Stimulated activated CD4-positive, alpha-beta T cell treated with anti-CD3 and anti-CD28 coated beads, Interleukin-4, amount 100 ng/mL, for 4 hours (primary cell): ENCODE measurements at regions not wholly inside any gene's neighbourhood (a gene's known extent, or its start where the extent isn't known, plus 50 kb on each side); places are given as distances from the start of the nearest gene placed in this dataset.
"Not testable (repeated sequence)": the region's sequence is repeated elsewhere in the genome, so short reads cannot be mapped to it uniquely, and the experiment has no call there.

Experiments
- DNase-seq, 2 experiments: peaks; one replicate each; pipeline ENCODE4 v3.0.0-alpha.2; 2020

- no peak for DNase-seq
These were observed 67.7 kb downstream of the SMIM20 start for GRCh38 chr4:25981749-25982148.

DNA sequence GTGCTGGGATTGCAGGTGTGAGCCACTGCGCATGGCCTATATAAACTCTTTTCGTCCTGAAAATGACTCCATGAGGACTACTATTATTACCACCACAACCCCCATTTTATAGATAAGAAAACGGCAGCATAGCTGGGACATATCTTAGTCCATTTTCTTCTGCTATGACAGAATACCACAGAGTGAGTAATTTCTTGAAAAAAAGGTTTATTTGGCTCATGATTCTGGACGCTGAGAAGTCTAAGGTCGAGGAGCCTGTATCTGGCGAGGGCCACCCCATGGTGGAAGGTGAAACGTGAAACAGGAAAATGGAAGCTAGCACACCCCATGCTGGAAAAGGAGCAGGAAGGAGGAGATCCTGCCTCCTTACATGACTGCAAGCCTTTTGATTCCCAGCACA is 68.9 kb downstream of the SMIM20 start:
- DNase-seq = no peak

GRCh38 chr4:25984266-25984665 is 70.2 kb downstream of the SMIM20 start:
- DNase-seq = no peak

DNA sequence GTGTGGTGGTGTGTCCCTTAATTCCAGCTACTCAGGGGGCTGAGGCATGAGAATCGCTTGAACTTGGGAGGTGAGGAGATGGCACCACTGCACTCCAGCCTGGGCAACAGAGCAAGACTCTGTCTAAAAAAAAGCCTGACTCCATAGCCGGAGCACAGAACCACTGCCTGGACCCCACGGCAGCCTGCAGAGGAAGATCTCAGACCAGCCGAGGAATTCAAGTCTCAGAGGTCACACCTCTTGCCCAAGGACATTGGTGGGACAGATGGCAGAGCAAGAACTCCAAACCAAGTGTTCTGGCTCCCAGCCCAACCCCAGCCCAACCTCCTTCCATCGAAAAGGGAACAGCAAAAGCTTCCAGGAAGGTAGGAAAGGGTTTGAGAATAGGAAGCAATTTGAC is 70.8 kb downstream of the SMIM20 start:
- no peak for DNase-seq

- no peak for DNase-seq
These were observed 72.8 kb downstream of the SMIM20 start for GRCh38 chr4:25986807-25987206.

- no peak for DNase-seq
These were observed 77.3 kb downstream of the SMIM20 start for GRCh38 chr4:25991340-25991739.

GRCh38 chr4:25993395-25994185 is 79.6 kb downstream of the SMIM20 start:
- DNase-seq = peak in 1 of 2 experiments; percentile 4

DNA sequence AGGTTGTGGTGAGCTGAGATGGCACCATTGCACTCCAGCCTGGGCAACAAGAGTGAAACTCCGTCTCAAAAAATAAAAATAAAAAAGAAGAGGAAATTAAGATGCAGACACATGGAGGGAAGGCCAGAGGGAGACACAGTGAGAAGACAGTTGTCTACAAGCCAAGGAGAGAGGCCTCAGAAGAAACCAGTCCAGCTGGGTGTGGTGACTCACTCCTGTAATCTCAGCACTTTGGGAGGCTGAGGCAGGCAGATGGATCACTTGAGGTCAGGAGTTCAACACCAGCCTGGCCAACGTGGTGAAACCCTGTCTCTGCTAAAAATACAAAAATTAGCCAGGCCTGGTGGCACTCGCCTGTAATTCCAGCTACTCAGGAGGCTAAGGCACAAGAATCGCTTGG is 80.6 kb downstream of the SMIM20 start:
- DNase-seq = not testable (repeated sequence)

GRCh38 chr4:26000274-26000950 is 86.4 kb downstream of the SMIM20 start:
- no peak for DNase-seq

- DNase-seq = no peak
These were observed 87.4 kb downstream of the SMIM20 start for GRCh38 chr4:26001413-26001812.

DNA sequence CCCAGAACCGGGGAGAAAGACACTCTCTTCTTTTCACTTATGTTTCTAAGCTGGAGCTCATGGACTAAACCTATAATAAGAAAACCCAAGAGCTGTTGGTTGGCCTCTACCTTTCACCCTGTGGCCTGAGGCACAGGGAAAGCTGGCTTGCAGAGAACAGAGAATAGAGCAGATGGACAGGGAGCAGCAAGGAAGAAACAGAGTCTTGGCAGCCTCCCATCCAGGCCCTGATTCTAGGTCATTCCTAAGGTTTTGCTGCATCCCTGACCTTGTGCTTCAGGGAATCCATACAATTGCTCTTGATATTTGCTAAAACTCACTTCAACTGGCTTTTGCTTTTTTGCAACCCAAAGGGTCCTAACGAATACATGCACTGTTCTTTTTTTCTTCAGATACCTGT is 87.8 kb downstream of the SMIM20 start:
- no peak for DNase-seq

DNA sequence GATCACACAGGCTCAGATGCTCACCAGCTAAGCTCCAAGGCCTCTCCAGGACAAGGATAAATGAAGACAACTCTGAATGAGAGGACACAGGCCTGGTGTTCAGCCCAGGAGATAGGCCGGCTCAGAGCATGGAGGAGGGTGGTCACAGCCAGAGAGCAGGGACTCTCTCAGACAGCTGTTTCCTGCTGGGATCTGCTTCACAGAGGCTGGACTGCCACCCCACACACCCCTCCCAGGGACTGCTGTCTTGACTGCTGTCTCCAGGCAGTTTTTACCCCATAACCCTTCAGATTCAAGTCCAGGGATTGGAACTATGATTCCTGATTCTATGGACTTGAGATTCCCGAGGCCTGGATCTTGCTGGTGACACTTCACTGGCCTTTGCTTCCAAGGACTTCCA is 89.0 kb downstream of the SMIM20 start:
- DNase-seq = no peak

- DNase-seq = no peak
These were observed 90.3 kb downstream of the SMIM20 start for GRCh38 chr4:26004290-26004689.

DNA sequence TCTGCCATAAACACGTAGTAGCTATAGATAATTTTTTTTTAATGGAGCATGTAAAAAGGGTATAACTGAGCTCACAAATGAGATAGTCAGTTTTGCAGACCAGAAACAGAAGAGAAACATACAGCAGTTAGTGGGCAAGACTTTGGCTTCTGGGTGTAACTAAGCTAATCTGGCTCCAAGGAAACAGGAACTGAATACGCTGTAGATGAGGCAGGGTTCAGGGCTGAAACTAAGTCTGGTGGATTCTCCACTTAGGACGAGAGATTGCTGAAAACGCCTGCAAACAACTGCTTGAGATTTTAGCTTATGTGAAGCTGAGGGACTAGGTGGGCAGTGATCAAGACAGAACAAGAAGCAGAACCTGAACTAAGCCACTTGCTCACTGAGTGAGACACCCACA is 91.7 kb downstream of the SMIM20 start:
- no peak for DNase-seq

- no peak for DNase-seq
These were observed 94.7 kb downstream of the SMIM20 start for GRCh38 chr4:26008737-26009136.

DNA sequence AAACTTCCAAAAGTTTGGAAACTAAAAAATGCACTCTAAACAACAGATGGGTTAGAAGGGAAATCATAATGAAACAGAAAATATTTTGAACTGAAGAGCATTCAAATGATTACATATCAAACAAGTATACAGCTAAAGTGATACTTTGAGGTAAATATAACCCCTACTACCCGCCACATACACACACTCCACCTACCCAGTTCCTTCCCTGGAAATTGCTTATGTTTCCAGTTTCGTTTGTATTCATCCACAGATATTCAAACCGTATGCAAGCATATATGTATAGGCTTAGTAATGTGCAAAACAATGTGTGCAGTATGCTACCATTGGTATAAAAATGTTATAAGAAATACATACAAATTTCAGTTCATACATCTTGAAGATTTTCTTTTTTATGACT is 95.5 kb downstream of the SMIM20 start:
- DNase-seq = no peak

GRCh38 chr4:26010304-26010703 is 96.3 kb downstream of the SMIM20 start:
- DNase-seq = no peak

GRCh38 chr4:26013629-26014028 is 99.6 kb downstream of the SMIM20 start:
- no peak for DNase-seq

GRCh38 chr4:26015133-26015651 is 101.2 kb downstream of the SMIM20 start:
- DNase-seq = no peak

DNA sequence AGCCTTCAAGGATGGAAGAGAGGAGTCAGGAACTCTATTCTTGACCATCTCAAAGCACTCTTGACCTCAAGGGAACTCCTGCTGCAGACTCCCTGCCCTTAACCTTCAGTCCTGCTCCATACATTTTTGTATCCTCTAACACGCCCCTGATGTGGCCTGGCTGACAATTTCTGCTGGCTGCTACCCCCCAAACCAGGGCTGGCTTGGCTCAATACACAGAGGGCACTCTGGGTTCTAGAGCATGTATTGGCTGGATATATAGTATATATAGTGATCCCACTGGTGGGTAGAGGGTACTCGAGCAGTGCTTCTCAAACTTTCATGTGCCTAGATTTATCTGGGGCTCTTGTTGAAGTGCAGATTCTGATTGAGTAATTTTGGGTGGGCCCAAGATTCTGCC is 101.9 kb downstream of the SMIM20 start:
- DNase-seq = no peak

- DNase-seq = no peak
These were observed 103.5 kb downstream of the SMIM20 start for GRCh38 chr4:26017531-26017930.

DNA sequence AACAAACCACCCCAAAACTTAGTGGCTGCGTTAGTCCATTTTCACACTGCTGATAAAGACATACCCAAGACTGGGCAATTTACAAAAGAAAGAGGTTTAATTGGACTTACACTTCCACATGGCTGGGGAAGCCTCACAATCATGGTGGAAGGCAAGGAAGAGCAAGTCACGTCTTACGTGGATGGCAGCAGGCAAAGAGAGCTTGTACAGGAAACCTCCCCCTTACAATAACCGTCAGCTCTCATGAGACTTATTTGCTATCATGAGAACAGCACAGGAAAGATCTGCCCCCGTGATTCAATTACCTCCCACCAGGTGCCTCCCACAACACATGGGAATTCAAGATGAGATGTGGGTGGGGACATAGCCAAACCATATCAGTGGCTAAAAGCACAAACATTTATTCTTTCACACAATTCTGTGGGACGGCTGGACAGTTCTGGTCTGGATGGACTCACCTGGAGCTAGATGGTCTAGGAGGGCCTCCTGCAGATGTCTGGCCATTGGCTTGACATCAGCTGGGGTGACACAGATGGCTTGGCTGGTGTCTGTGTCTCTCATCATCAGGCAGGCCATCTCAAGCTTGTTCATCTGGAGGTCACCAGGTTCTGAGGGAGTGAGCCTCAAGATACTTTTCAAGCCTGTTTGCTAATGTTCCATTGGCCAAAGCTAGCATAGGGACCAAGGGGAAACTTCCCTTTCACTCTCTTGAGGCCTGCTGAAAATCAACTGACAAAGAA is 104.1 kb downstream of the SMIM20 start:
- not testable (repeated sequence) for DNase-seq

GRCh38 chr4:26020083-26020668 is 106.2 kb downstream of the SMIM20 start:
- DNase-seq = peak in 1 of 2 experiments; percentile 15
